ENCODE measurements at regions not wholly inside any gene's neighbourhood (a gene's known extent, or its start where the extent isn't known, plus 50 kb on each side); places are given as distances from the start of the nearest gene placed in this dataset.

DNA sequence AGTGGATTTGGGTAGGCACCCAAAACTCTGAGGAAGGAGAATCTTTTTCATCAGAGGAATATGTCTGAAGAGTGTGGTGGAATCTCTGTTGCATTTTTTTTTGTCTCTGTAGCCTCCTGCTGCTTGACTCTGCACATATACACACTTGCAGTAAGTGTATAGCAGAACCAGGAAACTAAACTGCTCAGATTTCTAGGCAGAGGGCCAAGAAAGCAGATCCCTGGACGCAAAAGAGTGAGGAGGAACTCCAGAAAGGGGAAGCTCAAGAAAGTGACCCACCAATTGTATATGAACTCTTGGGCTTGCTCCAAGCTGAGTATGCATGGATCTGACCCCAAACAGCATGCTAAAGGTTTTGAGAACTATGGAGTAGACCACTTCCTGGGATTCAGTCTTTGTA, 181.8 kb downstream of the GADD45G start:
- no peak for DNase-seq (ENCODE audit: low read depth, low spot score)
- no peak overlapping the region for H3K27ac ChIP-seq

DNA sequence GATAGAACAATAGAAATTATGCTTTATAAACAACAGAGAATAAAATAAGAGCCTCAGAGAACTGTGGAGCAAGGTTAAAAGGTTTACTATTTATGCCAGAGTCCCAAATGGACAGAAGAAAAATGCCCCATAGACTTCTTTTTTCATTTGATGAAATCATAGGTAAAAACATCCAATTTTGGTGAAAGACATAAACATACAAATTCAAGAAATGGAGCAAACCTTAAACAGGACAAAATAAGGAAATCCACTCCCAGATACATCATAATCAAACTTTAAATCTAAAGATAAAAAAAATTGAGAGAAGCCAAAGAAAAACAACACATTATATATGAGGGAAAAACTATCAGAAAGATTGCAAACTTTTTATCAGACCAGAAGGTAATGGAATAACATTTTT, 182.8 kb downstream of the GADD45G start:
- no peak overlapping the region for H3K27ac ChIP-seq
- DNase-seq (ENCODE audit: low read depth, low spot score): no peak

DNA sequence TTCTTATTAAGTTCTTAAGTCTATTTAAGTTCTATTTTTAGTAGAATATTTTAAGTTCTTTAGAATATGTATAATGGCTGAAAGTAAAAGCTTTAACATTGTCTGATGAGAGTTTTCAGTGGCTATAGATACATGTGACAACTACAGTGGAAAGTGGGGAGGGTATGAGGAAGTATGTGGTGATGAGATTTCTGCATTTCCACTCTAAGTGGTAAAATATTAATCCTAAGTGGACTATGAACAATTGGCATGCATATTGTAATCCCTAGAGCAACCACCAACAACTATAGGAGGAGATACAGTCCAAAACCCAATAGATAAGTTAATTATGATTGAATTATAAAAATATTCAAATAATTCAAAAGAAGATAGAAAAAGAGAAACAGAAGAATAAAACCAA, 183.6 kb downstream of the GADD45G start:
- no peak for DNase-seq (ENCODE audit: low read depth, low spot score)
- no peak overlapping the region for H3K27ac ChIP-seq

DNA sequence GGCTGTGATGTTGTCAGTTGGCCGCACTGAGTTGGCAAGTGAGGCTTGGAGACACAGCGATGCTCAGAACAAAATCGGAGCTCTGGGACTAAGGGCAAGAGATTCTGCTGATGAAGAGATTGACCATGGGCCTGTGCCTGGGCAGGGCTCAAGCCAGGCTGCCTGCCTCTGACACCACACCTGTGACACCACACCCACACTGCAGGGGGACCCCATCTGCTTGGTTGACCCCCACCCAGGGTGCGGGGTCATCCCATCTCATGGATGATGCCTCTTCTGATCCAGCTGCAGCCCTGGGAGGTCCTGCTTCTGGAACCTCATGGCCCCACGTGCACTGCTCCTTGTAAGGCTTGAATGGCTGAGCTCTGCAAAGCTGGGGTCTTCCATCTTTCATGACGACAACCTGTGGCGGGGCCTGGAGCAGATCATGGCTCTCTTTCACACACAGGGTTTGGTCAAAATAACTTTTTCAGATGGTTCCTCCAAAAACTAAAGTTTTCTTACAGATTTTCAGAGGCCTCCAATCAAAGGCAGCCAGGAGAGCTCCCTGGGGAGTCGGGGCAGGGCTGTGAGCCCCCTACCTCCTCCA, 185.2 kb downstream of the GADD45G start:
- H3K27ac ChIP-seq: no peak overlapping the region
- DNase-seq (ENCODE audit: low read depth, low spot score): no peak

DNA sequence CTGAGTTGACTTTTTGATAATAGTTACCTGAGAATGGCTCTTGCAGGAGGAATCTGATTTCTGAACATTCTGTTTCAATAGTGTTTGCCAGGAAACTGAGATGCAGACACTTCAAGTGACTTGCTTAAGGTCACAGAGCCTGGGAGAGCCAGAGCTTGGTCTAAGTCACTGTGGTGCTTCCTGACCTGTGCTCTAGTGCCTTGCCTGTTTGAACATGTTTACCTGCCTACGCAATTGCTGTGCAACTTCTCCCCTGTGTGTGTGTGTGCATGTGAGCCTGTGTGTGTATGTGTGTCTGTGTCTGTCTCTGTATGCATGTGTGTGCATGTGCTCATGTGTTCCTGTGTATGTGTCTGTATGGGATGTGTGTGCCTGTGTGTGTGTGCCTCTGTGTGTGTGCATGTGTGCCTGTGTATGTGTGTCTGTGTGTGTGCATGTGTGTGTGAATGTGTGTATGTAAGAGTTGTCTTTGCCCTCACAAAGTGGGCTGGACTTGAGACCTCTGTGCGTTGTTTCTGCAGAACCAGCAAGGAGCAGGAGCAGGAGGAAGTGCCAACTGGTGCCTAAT, 185.8 kb downstream of the GADD45G start:
- H3K27ac ChIP-seq: no peak overlapping the region
- DNase-seq (ENCODE audit: low read depth, low spot score): peak; percentile 33

DNA sequence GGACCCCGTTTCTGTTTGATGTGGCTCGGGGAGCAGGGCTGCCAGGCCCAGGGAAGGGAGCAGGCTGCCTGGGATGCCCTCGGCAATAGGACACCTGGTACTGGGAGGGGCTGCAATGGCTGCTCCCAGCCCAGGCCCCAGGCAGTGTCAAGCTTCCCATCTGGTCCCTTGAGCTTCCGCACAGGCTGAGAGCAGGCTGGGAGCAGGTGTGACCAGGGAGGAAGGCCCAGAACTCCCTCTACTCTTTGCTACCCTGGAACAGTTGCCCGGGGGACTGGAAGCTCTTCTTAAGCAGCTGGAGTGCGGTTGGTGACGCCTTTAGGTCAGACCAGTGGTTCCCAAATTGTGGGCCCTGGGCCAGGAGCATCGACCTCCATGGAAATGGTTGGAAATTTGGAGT, 186.9 kb downstream of the GADD45G start:
- no peak for DNase-seq (ENCODE audit: low read depth, low spot score)
- no peak overlapping the region for H3K27ac ChIP-seq

DNA sequence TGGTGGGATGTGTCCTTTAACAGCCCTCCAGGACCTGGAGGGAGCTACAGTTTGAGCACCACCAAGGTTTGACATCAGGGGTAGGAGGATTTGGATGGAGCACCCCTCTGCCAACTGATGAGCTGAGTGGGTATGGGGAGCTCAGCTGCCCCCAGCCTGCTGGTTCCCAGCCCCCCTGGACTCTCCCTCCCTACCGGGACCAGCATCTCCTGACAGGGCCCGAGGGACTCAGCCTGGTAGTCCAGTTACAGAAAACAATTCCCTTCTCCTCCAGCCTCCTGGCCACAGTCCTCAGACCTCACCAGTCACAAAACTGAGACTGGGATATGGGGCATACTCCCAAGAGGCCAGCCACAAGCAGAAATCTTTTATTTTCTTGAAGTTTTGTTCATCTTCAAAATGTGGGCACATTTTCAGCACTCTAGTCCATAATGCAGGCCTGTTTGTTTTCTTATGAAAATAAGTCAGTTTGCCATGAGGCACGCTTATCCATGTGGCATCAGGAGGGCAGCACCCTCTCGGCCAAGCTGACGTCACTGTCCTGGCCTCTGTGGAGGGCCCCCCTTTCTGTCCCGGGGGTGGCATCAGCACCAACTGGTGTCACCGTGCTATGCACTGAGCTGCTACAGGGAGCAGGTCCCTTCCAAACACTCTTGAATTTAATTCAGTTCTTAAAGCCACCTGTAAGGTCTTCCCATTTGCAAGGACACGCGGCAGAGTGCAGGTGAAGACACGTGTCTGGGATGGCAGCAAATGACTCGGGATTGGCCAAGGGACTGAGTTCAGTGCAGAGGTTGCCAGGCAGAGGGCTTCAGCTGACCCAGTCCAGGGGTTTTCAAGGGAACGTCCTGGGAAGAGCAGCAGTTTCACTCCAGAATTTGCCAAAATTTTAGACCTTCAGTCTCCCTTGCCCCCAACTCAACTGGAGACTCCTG, 187.6 kb downstream of the GADD45G start:
- DNase-seq (ENCODE audit: low read depth, low spot score): no peak
- no peak overlapping the region for H3K27ac ChIP-seq

DNA sequence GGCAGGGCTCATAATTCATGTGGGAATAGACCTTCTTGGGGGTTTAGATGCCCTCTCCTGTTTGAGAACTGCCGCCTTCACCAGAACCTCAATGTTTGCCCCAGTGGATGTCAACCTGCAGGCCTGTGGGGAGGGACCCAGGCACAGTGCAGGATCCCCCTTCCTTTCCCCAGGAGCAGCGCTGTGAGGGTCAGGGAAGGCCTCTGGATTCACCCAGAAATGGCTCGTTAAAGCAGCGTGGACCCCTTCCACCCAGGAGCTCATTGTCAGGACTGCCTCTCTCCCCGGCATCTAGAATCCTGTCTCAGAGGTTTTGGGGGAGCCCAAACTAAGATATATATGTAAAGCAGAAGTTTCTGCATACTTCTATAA, 188.3 kb downstream of the GADD45G start:
- H3K27ac ChIP-seq: no peak overlapping the region

DNA sequence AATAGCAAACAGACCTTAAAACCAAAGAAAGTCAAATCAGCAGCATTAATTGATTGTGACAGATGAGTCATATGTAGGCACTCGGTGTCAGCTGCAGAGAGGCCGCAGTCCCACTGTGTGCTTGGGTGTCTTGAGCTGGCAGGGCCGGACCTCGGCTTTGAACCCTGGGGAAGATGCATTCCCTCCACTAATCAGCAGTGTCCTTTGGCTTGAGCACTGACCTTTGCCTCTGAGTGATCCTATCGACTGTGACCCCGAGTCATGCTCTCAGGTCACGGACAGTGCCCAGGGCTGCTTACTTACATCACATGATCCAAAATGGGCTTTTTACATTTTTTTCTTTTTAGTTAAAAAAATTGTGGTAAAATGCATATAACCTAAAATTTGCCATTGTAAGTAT, 188.7 kb downstream of the GADD45G start:
- DNase-seq (ENCODE audit: low read depth, low spot score): no peak
- no peak overlapping the region for H3K27ac ChIP-seq

More for the DNA sequence above, 188.3 kb downstream of the GADD45G start:
- DNase-seq (ENCODE audit: low read depth, low spot score): no peak

DNA sequence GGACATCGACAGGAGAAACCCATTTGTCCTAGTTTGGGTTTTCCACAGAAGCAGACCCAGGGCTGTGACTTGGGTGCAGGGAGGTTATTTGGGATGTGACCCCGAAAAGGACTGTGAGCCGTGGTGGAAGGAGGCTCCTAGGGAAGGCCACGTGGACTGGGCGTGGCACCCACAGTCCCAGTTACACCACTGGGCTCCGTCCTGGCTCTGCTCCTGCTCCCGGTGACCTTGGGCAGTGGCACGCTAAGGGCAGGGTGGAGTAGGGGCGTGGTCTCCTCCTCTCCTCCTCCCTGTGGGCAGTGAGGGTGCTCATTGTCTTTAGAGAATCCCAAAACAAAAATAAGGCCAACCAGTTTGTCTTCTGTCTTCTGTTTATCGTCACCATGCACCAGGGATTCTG, 190.1 kb downstream of the GADD45G start:
- no peak for DNase-seq (ENCODE audit: low read depth, low spot score)

DNA sequence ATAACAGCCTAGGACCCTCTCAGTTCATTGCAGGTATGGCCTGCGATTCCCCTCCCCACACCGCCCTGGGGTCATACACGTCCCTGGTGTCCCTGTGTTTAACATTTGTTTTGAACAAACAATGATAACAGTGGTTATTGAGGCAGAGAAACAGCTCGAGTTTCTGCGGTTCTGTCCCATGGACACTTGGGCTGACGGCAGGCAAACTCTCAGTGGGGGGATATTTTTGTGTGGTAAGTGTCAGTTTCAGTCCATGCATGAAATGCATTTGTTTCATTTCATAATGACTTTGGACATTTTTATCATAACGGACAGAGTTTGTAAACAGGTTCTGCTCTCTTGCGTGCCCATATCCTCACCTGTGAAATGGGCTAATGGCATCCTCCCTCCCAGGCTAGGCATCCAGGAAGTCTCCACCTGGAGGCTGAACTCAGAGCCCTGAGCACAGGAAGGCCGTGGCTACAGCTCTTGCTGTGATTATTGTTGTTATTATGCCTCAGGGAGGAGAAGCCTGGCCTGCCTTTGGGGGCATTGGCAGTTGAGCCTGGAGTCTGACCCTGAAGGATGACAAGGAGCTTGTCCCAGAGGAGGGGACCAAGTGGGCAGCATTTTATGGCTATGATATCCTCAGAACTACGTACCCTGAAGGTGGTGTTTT, 190.9 kb downstream of the GADD45G start:
- no peak overlapping the region for H3K27ac ChIP-seq
- DNase-seq (ENCODE audit: low read depth, low spot score): no peak

More for the DNA sequence above, 190.1 kb downstream of the GADD45G start:
- no peak overlapping the region for H3K27ac ChIP-seq

DNA sequence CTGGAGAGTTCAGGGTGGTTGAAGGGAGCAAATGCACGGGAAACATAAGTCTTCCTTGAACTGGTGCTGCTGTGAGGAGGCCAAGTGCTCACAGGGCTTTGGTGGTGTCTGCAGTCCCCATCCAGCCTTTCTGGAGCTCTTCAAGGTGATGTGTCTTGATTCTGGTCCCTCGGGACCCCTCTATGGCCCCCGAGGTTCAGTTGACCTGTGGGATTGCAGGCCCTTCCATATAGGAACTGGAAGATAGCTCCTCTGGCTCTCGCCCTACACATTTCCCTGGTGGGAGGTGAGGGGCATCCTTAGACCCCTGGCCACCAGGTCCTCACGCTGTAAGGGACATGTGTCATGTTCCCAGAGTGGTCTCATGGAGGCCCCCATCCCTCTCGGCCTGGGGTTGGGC, 191.8 kb downstream of the GADD45G start:
- DNase-seq (ENCODE audit: low read depth, low spot score): no peak
- no peak overlapping the region for H3K27ac ChIP-seq

DNA sequence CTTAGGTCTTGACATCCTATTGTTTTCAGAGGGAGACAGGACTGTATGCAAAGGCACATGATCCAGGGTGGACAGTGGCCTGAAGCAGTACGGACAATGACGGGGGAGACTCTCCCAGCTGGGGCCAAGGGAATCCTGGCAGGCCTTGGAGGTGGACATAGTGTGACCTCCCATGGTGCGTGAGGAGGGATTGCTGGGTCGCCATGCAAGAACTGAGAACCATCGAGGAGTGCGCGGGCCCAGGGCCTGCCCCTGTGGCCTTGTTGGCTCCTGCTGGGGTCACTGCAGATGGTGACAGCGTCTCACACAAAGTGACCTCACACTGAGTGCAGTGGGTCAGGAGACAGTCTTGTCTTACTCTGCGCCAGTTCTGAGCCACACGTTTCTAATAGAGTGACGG, 192.4 kb downstream of the GADD45G start:
- H3K27ac ChIP-seq: no peak overlapping the region
- DNase-seq (ENCODE audit: low read depth, low spot score): no peak

DNA sequence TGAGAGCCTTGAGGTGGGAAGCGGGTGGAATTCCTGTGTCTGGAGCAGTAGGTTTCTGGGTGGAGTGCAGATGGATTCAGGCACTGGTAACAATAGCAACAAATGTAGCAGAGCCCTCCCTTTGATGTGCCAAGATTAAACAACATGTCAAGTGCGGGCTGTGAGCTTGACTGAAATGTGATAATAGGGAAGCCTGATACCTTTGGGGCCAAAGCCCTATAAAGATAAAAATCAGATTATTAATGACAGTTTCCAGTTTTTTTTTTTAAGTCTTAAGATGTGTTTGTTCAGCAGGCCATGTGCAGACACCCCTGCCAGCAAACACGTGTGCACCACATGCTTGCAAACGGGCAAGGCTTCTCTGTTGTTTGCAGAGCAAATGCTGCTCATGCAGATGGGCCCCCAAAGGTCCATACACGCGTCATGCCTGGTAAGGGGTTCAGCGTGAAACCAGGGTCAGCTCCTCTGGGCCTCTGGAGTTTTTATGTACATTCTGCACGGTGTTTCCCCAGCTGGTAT, 193.2 kb downstream of the GADD45G start:
- H3K27ac ChIP-seq: no peak overlapping the region
- DNase-seq (ENCODE audit: low read depth, low spot score): no peak

DNA sequence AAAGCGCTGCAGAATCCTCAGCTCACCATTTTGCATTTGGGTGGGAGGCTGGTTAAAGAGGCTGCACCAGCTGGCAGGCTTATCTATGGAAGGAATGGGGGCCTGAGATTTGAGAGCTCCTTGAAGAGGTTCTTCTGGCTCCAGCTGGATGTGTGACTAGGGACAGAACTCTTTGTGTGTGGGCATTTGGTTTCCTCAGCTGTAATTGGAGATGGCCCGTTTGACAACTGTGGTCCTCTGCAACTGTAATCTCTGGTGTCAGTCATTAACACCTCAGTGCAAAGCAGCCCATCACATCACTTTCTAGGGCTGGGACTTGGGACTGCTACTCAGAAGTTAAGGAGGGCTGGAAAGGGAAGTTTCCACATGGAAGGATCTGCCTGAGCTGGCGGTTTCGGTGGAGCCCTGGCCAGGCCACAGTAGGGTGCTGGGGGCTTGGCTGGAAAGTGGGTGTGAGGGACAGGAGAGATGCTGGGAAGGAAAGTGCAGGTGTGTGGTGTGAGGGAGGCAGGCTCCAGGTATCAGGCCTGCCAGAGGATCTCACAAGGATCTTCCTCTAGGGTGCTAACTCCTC, 193.8 kb downstream of the GADD45G start:
- no peak for DNase-seq (ENCODE audit: low read depth, low spot score)

DNA sequence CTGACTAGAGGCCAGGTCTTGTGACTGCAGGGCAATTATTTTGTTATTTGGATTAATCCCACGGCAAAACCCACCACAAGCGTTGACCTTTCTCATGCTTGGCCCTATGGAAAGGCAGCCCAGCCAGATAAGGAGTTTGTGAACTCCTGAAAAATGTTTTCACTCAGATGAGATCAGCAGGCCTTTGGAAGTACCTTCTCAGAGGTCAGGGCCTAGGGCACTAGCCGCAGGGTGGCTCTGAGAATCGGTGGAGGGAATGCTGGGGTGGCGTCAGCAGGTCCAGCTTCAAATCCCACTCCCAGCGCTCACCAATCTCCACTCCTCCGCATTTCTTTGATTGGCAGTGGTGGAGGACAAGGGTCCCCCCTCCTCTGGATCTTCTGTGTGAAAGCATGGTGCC, 194.4 kb downstream of the GADD45G start:
- no peak for DNase-seq (ENCODE audit: low read depth, low spot score)

More for the DNA sequence above, 193.8 kb downstream of the GADD45G start:
- H3K27ac ChIP-seq: no peak overlapping the region

DNA sequence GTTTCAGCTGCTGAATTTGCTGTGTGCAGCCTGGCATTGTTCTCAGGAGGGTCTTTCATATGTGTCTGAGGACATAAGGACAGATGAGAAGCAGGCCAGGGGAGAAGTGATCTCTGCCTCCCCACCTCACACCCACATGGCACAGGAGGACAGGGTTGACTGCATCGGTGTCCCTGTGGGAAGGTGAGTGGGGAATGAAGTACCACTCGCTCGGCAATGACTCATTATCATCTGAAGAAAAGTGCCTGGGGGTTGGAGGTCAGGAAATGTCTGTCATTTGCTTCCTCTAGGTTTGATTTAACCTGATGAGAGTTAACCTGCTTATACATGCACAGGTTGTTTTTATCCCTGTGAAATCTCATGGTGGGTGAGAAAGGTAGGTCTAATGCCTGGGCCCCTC, 195.0 kb downstream of the GADD45G start:
- H3K27ac ChIP-seq: no peak overlapping the region
- DNase-seq (ENCODE audit: low read depth, low spot score): no peak

More for the DNA sequence above, 194.4 kb downstream of the GADD45G start:
- H3K27ac ChIP-seq: no peak overlapping the region

DNA sequence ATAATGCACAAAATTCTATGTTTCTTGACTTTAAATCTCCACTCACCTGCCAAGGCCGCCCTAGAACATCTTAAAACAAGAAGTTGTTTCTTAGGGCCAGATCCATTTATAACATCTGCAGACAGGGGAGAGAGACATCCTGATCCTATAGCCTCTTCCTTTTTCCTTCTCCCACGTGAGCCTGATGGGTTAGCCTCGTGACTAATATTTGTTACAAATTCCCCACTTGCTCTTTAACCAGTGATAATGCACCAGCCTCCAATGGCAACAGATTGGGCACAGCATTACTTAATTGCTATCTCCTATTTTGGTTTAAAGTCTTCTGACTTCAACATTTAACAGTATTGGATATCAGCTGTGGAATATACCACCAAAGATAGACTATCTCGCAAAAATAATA, 196.5 kb downstream of the GADD45G start:
- H3K27ac ChIP-seq: no peak overlapping the region
- no peak for DNase-seq (ENCODE audit: low read depth, low spot score)

DNA sequence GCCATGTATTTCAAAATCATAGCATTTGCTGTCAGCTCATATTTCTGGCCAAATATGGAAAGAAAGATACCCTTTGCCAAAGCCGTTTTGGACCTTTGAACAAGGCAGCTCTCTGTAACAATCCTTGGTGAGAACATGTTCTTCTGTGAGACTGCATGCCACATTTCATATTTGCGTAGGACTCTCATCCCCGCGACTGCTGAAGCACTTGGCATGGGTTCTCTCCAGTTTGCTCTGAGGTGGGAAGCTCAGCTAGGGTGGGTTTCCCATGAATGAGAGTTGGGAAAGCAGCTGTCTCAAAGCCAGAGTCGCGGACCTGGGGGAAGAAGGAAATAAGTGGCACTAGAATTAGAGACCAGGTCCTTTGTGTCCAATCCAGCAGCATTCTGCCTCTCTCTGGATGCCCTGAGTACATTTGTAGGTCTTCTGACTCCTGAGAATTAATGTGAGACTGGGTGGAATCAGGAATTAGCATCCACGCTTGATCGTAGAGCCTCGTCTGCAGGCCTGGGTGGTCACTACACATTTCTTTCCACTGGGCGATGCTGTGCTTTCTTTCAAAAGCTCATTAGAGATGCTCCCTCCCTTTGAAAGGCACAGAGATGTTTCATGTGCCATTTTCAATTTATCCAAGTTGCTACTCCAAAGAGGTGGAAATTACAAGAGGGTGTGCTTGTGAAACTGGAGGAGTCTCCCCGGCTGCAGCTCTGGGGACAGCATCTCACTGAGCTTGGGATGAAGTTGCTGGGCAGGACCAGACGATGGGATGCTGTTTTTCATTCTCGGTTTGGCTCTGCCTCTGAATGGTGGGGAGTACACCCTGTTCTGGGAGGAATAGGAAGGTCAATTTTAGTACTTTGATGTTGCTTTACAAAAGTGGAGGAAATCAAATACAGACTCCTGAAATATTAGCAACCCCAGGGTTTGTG, 197.2 kb downstream of the GADD45G start:
- DNase-seq (ENCODE audit: low read depth, low spot score): no peak
- H3K27ac ChIP-seq: no peak overlapping the region

Measured in epithelial cell of prostate (primary cell).